GM12878 (cell line): ENCODE measurements at regions not wholly inside any gene's neighbourhood (a gene's known extent, or its start where the extent isn't known, plus 50 kb on each side); places are given as distances from the start of the nearest gene placed in this dataset.
A peak's percentile ranks its signal among the peaks of the same experiment; 100 is the strongest.

ENCODE experiments used
- ATAC-seq: fragments of 200-7000 bp; cut with Tn5 transposase; 3 replicates; pipeline ENCODE4 v1.9.1; 2020; ENCODE audit warnings: mild to moderate bottlenecking, moderate library complexity
- BruUV-seq: library from RNA; stranded (reverse); fragments of 400-500 nt; replicated peaks from 2 replicates; lab custom pipeline; 2021; lab: Mats Ljungman, UMichigan
- CTCF ChIA-PET: fragments of 300-600 bp; sonication (Branson Sonifier 250); formaldehyde crosslinking; extraction: SDS; loops from one replicate; lab custom pipeline; 2021; ENCODE audit warnings: inconsistent platforms; lab: Yijun Ruan, JAX
- POLR2A ChIA-PET: fragments of 350-600 bp; formaldehyde crosslinking; extraction: SDS; loops from one replicate; lab custom pipeline; 2021; ENCODE audit warnings: inconsistent platforms; lab: Charles Lee
- RAD21 ChIA-PET: fragments of 300-600 bp; sonication (Branson Sonifier 250); formaldehyde crosslinking; loops from one replicate; lab custom pipeline; 2023; ENCODE audit warnings: antibody characterized with exemption; ENCODE audit not compliant: unreplicated experiment; lab: Charles Lee
- SMC1A ChIA-PET: fragments of 300-600 bp; sonication (Branson Sonifier 250); formaldehyde crosslinking; loops from one replicate; lab custom pipeline; 2023; ENCODE audit not compliant: unreplicated experiment, uncharacterized antibody; lab: Charles Lee
- DNase-seq: peaks from one replicate; pipeline ENCODE4 v3.0.0-alpha.2; 2011; ENCODE audit warnings: low read depth, low spot score
- FAIRE-seq: peaks from 3 replicates; lab custom pipeline; 2011; peaks lifted over from hg19 to GRCh38; lab: Jason Lieb, UNC
- H2AFZ ChIP-seq: 2 replicates; pipeline ENCODE4 v1.6.0; 2011; ENCODE audit warnings: low read depth, low read length, control low read depth; ENCODE audit not compliant: control insufficient read depth
- H3K27ac ChIP-seq: 2 replicates; pipeline ENCODE4 v1.5.1; 2011; ENCODE audit warnings: control low read depth; ENCODE audit not compliant: control insufficient read depth, insufficient read depth
- H3K27me3 ChIP-seq, 2 experiments: replicated peaks in 1 of 2; 2 replicates each; pipeline versions ENCODE4 v1.6.0 to v1.6.1; 2011; ENCODE audit warnings: low read length in 1 of 2; ENCODE audit not compliant: control insufficient read depth in 2 of 2, insufficient read depth in 2 of 2
- H3K36me3 ChIP-seq, 2 experiments: 2 replicates each; pipeline ENCODE4 v1.5.1; 2011; ENCODE audit warnings: low read length in 1 of 2; ENCODE audit not compliant: control insufficient read depth in 2 of 2, insufficient read depth in 2 of 2
- H3K4me1 ChIP-seq: 2 replicates; pipeline ENCODE4 v1.6.1; 2011; ENCODE audit warnings: mild to moderate bottlenecking, low read length, moderate library complexity, mixed read lengths; ENCODE audit not compliant: control insufficient read depth, insufficient read depth
- H3K4me2 ChIP-seq: 2 replicates; pipeline ENCODE4 v1.6.0; 2011; ENCODE audit warnings: control low read depth; ENCODE audit not compliant: control insufficient read depth, insufficient read depth
- H3K4me3 ChIP-seq: fragments of 200-600 bp; sonication (generic); 2 replicates; pipeline ENCODE4 v1.5.1; 2016
- H3K79me2 ChIP-seq: 2 replicates; pipeline ENCODE4 v1.6.0; 2011; ENCODE audit warnings: low read length; ENCODE audit not compliant: control insufficient read depth, insufficient read depth
- H3K9ac ChIP-seq: 2 replicates; pipeline ENCODE4 v1.8.0; 2011; ENCODE audit warnings: low read length, control low read depth, mixed read lengths; ENCODE audit not compliant: control insufficient read depth, insufficient read depth
- H3K9me3 ChIP-seq: replicated peaks from 3 replicates; pipeline ENCODE4 v1.5.1; 2011; ENCODE audit warnings: mild to moderate bottlenecking, low read length; ENCODE audit not compliant: control insufficient read depth, insufficient read depth
- H4K20me1 ChIP-seq: 2 replicates; pipeline ENCODE4 v1.6.0; 2011; ENCODE audit not compliant: control insufficient read depth, insufficient read depth
- BRCA1 ChIP-seq: IDR thresholded peaks from 2 replicates; pipeline ENCODE4 v1.6.1; 2011; ENCODE audit warnings: low read depth, low read length, improper control_type of control experiment
- CBX5 ChIP-seq: sonication (generic); IDR thresholded peaks from 2 replicates; pipeline ENCODE4 v1.6.1; 2016; ENCODE audit warnings: low read depth, moderate library complexity, mild to moderate bottlenecking, inconsistent platforms
- EED ChIP-seq: sonication (generic); IDR thresholded peaks from 2 replicates; pipeline ENCODE4 v1.6.1; 2016; ENCODE audit warnings: antibody characterized with exemption, low read depth
- JUNB ChIP-seq: IDR thresholded peaks from 2 replicates; pipeline ENCODE4 v1.6.1; 2016; ENCODE audit warnings: antibody characterized with exemption, mild to moderate bottlenecking
- NFYB ChIP-seq: IDR thresholded peaks from 2 replicates; pipeline ENCODE4 v1.6.1; 2011; ENCODE audit warnings: low read depth, mild to moderate bottlenecking, low read length, improper control_type of control experiment, moderate library complexity; ENCODE audit not compliant: insufficient read depth
- POLR2AphosphoS2 ChIP-seq: IDR thresholded peaks from 2 replicates; pipeline ENCODE4 v1.6.1; 2011; ENCODE audit warnings: low read depth, mild to moderate bottlenecking, low read length, improper control_type of control experiment, moderate library complexity
- RBBP5 ChIP-seq: fragments of 200-600 bp; sonication (generic); conservative IDR thresholded peaks from 2 replicates; pipeline ENCODE4 v1.6.1; 2016
- RUNX3 ChIP-seq: IDR thresholded peaks from 2 replicates; pipeline ENCODE4 v1.6.1; 2012; ENCODE audit warnings: low read length, inconsistent platforms
- SPI1 ChIP-seq: IDR thresholded peaks from 2 replicates; pipeline ENCODE4 v1.6.1; 2011; ENCODE audit warnings: low read depth, mild to moderate bottlenecking, low read length, moderate library complexity, borderline replicate concordance; ENCODE audit not compliant: insufficient read depth
- TBL1XR1 ChIP-seq: IDR thresholded peaks from 2 replicates; pipeline ENCODE4 v1.6.1; 2012; ENCODE audit warnings: low read depth, low read length, improper control_type of control experiment
- WGBS: methylation state at CpG from one replicate; pipeline ENCODE4 v1.1.6; 2016; ENCODE audit warnings: low lambda C conversion rate; ENCODE audit not compliant: insufficient replicate concordance, insufficient coverage; ENCODE audit errors: missing lambda C conversion rate; 5-methylcytosine and 5-hydroxymethylcytosine counted together
- in situ Hi-C: fragments of 300-500 bp; cut with MboI; formaldehyde crosslinking; loops from 9 replicates; pipeline ENCODE4 v1.14.3; 2018; ENCODE audit warnings: mixed read lengths
- intact Hi-C: fragments of 100-400 bp; cut with micrococcal nuclease; formaldehyde crosslinking; loops from one replicate; pipeline ENCODE4 v1.14.2; 2022; ENCODE audit not compliant: unreplicated experiment
- TF ChIP-seq, protein P1 (sequence below): fragments of 450-650 bp; conservative IDR thresholded peaks from 2 replicates; pipeline ENCODE4 v1.6.1; 2017; ENCODE audit warnings: mild to moderate bottlenecking, moderate library complexity

GRCh38 chr12:91722072-91722471 is 423.6 kb downstream of the BTG1 start:
- ChIA-PET SMC1A (no interaction called here), POLR2A (no interaction called here), RAD21 (no interaction called here), CTCF (no interaction called here)
- H4K20me1 ChIP-seq: no peaks in the 10 kb centered on the region
- no peak overlapping the region for H2AFZ ChIP-seq
- BruUV-seq: no TSS peak
- FAIRE-seq (no peak), ATAC-seq (peak; percentile 66), DNase-seq (no peak)
- in situ Hi-C loops (no loop called here), intact Hi-C loops (no loop called here)
- H3K4me1 ChIP-seq: no peaks in the 10 kb centered on the region
- H3K9me3 ChIP-seq: no peaks in the 10 kb centered on the region
- no peak overlapping the region for H3K9ac ChIP-seq
- H3K36me3 ChIP-seq: no peaks in the 10 kb centered on the region
- H3K4me2 ChIP-seq: no peak overlapping the region
- no peaks in the 10 kb centered on the region for H3K27me3 ChIP-seq
- no peak overlapping the region for H3K27ac ChIP-seq
- no peaks in the 10 kb centered on the region for H3K79me2 ChIP-seq
- H3K4me3 ChIP-seq: no peak overlapping the region
- TF ChIP-seq, protein P1, sequence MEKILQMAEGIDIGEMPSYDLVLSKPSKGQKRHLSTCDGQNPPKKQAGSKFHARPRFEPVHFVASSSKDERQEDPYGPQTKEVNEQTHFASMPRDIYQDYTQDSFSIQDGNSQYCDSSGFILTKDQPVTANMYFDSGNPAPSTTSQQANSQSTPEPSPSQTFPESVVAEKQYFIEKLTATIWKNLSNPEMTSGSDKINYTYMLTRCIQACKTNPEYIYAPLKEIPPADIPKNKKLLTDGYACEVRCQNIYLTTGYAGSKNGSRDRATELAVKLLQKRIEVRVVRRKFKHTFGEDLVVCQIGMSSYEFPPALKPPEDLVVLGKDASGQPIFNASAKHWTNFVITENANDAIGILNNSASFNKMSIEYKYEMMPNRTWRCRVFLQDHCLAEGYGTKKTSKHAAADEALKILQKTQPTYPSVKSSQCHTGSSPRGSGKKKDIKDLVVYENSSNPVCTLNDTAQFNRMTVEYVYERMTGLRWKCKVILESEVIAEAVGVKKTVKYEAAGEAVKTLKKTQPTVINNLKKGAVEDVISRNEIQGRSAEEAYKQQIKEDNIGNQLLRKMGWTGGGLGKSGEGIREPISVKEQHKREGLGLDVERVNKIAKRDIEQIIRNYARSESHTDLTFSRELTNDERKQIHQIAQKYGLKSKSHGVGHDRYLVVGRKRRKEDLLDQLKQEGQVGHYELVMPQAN: no peak
- peak; percentile 34 for TF ChIP-seq RUNX3

- DNase-seq: no peak
- ATAC-seq: no peak
- H3K9me3 ChIP-seq: no peaks in the 10 kb centered on the region
- in situ Hi-C loops: no loop called here
- TF ChIP-seq EED (no peak), JUNB (no peak), NFYB (no peak), TBL1XR1 (no peak), POLR2AphosphoS2 (no peak), RBBP5 (no peak), BRCA1 (no peak), SPI1 (no peak), CBX5 (no peak)
- POLR2A ChIA-PET: no interaction called here
- CTCF ChIA-PET: no interaction called here
- BruUV-seq: no TSS peak
- no peaks in the 10 kb centered on the region for H3K36me3 ChIP-seq
- H3K27ac ChIP-seq: no peak overlapping the region
- FAIRE-seq: no peak
- WGBS: 9% methylated on average over 3 of the region's 3 CpGs
- SMC1A ChIA-PET: no interaction called here
- H3K9ac ChIP-seq: no peak overlapping the region
- intact Hi-C loops: no loop called here
- H3K4me1 ChIP-seq: no peaks in the 10 kb centered on the region
- no peaks in the 10 kb centered on the region for H4K20me1 ChIP-seq
- H2AFZ ChIP-seq: no peak overlapping the region
- RAD21 ChIA-PET: no interaction called here
- H3K27me3 ChIP-seq: no peaks in the 10 kb centered on the region
- H3K4me2 ChIP-seq: no peak overlapping the region
- no peak overlapping the region for H3K4me3 ChIP-seq
- H3K79me2 ChIP-seq: no peaks in the 10 kb centered on the region
Observed at GRCh38 chr12:91721023-91721422, 424.6 kb downstream of the BTG1 start.
